ENCODE measurements at regions not wholly inside any gene's neighbourhood (a gene's known extent, or its start where the extent isn't known, plus 50 kb on each side); places are given as distances from the start of the nearest gene placed in this dataset.

DNA sequence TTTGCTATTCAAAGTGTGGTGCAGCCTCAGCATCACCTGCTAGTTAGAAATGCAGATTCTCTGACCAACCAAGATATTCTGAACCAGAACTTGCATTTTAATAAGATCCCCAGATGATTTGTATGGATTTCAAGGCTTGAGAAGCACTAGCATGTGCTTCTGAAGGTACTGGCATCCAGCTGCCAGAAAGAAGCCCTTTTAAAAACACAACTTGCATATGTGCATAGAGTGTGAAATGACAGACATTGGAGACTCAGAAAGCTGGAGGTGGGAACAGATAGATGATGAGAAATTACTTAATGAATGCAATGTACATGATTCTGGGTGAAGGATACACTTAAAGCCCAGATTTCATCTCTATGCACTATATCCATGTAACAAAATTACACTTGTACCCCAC lies 409.3 kb upstream of the SPTLC3 start:
- ATAC-seq, result no peak

GRCh38 chr20:12605751-12606150 lies 403.0 kb upstream of the SPTLC3 start:
- no peaks in the 10 kb centered on the region for H3K27me3 ChIP-seq
- H3K4me3 ChIP-seq, result no peak overlapping the region
- ATAC-seq, result no peak
- WGBS, 2 donors, result 64 to 78% methylated on average over 2 of the region's 2 CpGs
- H3K36me3 ChIP-seq, result no peaks in the 10 kb centered on the region
- intact Hi-C loops (cut with DNase I), result no loop called here
- TF ChIP-seq CTCF (IDR thresholded peaks at IDR 0.05), result no peak
- H3K9me3 ChIP-seq, result no peaks in the 10 kb centered on the region
- H3K4me1 ChIP-seq, result no peaks in the 10 kb centered on the region
- FAIRE-seq, result no peak
- DNase-seq, result no peak
- H3K27ac ChIP-seq, result no peak overlapping the region

More for the DNA sequence above, 409.3 kb upstream of the SPTLC3 start:
- Histone ChIP-seq H3K4me3 (no peak overlapping the region), H3K27ac (no peak overlapping the region), H3K27me3 (no peaks in the 10 kb centered on the region), H3K36me3 (no peaks in the 10 kb centered on the region), H3K4me1 (no peaks in the 10 kb centered on the region), H3K9me3 (no peaks in the 10 kb centered on the region)
- TF ChIP-seq CTCF (IDR thresholded peaks at IDR 0.05), result no peak
- DNase-seq, result no peak
- intact Hi-C loops (cut with DNase I), result no loop called here
- no peak for FAIRE-seq

- Histone ChIP-seq H3K4me1 (no peaks in the 10 kb centered on the region), H3K27ac (no peak overlapping the region), H3K4me3 (no peak overlapping the region), H3K36me3 (no peaks in the 10 kb centered on the region), H3K27me3 (no peaks in the 10 kb centered on the region), H3K9me3 (no peaks in the 10 kb centered on the region)
- no peak for FAIRE-seq
- no peak for DNase-seq
- TF ChIP-seq CTCF (IDR thresholded peaks at IDR 0.05), result no peak
- ATAC-seq, result no peak
- intact Hi-C loops (cut with DNase I), result no loop called here
- WGBS, 2 donors, result 53 to 66% methylated on average over 1 of the region's 1 CpG
These were observed 397.9 kb upstream of the SPTLC3 start for GRCh38 chr20:12610871-12611270.

- Histone ChIP-seq H3K4me3 (no peak overlapping the region), H3K27me3 (no peaks in the 10 kb centered on the region), H3K4me1 (no peaks in the 10 kb centered on the region), H3K9me3 (no peaks in the 10 kb centered on the region), H3K27ac (no peak overlapping the region), H3K36me3 (no peaks in the 10 kb centered on the region)
- ATAC-seq (no peak), DNase-seq (no peak), FAIRE-seq (no peak)
- WGBS, 2 donors, result 79 to 81% methylated on average over 1 of the region's 1 CpG
- intact Hi-C loops (cut with DNase I), result no loop called here
- TF ChIP-seq CTCF (IDR thresholded peaks at IDR 0.05), result no peak
These were observed 394.0 kb upstream of the SPTLC3 start for GRCh38 chr20:12614764-12615163.

DNA sequence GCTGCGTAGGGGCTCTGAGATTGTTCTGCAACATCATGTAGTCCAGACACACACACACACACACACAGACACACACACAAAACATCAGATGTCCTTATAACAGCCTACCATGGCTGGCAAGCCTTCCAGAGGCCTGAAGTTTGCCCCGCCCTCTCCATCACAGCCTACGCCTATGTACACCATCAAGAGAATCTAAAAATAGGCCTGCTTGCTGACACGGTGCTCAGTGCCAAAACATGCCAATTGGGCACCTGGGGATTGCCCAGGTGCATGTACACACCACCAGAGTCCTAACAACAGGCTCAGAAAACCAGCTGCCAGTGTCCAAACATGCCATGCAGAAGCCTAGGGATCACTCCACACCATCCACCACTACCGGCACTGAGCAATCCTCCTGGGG lies 391.7 kb upstream of the SPTLC3 start:
- no peaks in the 10 kb centered on the region for H3K4me1 ChIP-seq
- no peaks in the 10 kb centered on the region for H3K27me3 ChIP-seq
- intact Hi-C loops (cut with DNase I), result no loop called here
- no peaks in the 10 kb centered on the region for H3K36me3 ChIP-seq
- no peaks in the 10 kb centered on the region for H3K9me3 ChIP-seq
- peak in 1 of 6 donors; percentile 52 for DNase-seq
- TF ChIP-seq CTCF (IDR thresholded peaks at IDR 0.05), result no peak
- H3K4me3 ChIP-seq, result no peak overlapping the region
- ATAC-seq, result peak in 3 of 4 donors; percentile 41 to 66 (median 64)
- FAIRE-seq, result no peak
- H3K27ac ChIP-seq, result no peak overlapping the region
- 47 to 68% methylated on average over 5 of the region's 5 CpGs for WGBS, 2 donors
